ENCODE measurements at regions not wholly inside any gene's neighbourhood (a gene's known extent, or its start where the extent isn't known, plus 50 kb on each side); places are given as distances from the start of the nearest gene placed in this dataset.
"Not testable (repeated sequence)": the region's sequence is repeated elsewhere in the genome, so short reads cannot be mapped to it uniquely, and the experiment has no call there.

DNA sequence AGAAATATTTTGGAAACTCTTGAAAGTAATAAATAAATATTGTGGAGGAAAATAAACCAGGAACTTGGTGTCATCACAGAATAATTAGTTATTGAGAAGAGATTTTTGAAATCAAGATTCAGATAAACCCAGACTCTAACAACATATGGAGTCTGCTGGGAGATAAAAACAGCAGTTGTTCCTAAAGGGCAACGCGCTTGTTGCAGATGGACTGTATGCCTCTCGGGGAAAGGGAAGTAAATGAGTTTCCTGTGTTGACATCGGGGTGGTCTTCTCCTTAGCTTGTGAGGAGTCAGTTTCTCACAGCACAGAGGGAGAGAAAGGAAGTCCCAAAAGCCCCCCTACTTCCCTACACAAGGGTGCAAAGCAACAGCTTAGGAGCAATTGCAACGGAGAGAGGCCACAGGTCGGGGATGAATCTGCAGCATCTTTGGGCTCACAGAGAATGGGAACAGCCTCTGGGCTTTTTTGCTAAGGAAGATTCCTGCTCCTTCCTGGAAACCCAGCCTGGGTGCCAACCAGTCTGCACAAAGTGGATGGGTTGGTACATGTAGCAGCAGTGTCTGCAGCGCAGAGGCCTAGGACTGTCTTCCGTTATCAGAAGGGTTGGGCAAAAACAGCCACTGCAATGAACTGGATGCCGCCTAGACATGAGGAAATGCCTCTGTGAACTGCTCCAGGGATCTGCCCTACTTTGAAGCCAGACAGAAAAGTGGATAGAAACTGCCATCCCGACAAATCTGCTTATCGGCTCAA, 603.0 kb upstream of the NRSN1 start:
- DNase-seq (ENCODE audit: low spot score): no peak

DNA sequence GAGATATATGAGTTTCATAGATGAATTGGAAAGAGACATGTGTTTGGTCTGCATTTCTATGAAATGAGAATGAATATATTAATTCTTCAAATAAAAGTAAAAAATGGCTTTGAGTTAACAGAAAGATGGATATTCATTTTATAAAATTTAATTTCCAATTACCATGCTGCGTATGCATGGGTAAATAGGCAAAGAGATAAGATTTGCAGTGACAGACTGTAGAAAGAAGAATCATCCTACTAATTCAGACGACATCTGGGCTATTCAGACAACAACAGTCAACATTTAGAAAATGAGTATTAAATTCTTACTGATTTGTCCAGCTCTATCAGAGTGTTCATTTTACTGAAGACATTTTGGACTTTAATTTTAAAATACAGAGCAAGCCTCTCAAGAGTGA, 602.2 kb upstream of the NRSN1 start:
- DNase-seq (ENCODE audit: low spot score): no peak

GRCh38 chr6:23524548-23524947, 601.5 kb upstream of the NRSN1 start:
- DNase-seq (ENCODE audit: low spot score): no peak

DNA sequence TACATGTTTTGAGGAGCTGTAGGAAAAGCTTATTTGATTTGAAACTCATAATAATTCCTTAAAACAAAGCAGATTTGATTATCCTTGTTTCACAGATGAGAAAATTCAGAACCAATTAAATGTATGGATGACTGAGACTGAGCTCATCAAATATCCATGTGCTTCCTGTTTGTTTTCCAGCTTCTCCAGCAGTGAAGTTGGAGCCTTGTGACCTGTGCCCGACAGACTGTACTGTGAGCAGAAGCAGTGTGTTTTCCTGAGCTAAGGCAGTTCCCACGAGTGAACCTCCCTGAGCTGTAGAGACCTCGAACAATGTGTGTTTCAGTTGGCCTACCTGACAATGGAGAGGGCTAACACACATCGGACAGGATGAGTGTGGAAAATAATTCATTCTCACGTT, 599.5 kb upstream of the NRSN1 start:
- DNase-seq (ENCODE audit: low spot score): no peak

DNA sequence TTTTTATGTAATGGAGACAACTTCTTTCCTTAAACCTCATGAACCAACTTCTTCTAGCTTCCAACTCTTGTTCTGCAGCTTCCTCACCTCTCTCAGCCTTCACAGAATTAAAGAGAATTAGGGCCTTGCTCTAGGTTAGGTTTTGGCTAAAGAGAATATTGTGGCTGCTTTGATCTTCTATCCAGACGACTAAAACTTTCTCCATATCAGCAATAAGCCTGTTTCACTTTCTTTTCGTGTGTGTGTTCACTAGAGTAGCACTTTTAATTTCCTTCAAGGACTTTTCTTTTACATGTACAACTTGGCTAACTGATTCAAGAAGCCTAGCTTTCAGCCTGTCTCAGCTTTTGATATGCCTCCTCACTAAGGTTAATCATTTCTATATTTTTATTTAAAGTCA, 596.1 kb upstream of the NRSN1 start:
- DNase-seq (ENCODE audit: low spot score): no peak

- no peak for DNase-seq (ENCODE audit: low spot score)
These were observed 594.3 kb upstream of the NRSN1 start for GRCh38 chr6:23531666-23532065.

DNA sequence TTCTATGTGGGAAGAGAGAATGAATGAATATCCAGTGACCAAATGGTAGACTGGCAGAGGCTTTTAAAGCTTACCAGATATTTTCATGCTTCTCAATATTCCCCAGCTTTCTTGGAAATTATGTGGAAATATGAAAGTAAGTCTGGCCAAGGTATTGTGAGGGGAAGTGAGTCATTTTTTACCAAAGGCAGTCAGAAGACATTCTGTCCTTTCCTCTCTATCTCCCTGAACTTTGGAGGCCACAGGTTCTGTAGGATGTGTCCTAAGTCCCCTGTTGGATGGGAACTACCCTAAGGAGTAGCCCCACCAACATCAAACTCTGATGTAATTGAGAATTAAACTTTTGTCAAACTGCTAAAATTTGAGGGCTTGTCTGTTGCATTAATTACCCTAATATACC, 593.8 kb upstream of the NRSN1 start:
- DNase-seq (ENCODE audit: low spot score): no peak

- DNase-seq (ENCODE audit: low spot score): no peak
These were observed 592.7 kb upstream of the NRSN1 start for GRCh38 chr6:23533311-23533710.

- DNase-seq (ENCODE audit: low spot score): no peak
These were observed 592.1 kb upstream of the NRSN1 start for GRCh38 chr6:23533944-23534343.

DNA sequence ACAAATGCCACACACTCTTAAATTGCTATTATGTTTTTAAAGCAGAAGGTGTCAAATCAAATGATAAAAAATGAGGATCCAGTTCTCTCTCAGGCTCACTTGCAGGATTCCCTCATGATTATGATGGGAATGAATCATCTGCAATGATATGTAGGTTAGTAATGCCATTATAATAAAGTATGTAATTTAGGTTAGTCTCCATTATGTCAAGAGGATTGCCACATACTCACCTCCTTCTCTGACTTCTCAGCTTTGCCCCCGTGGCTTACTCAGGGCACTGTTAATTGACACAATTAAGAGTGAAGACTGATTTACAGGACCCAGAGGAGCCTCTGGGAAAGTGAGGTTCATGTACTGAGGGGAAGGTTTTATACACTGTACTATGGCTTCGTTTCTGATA, 591.7 kb upstream of the NRSN1 start:
- no peak for DNase-seq (ENCODE audit: low spot score)

- no peak for DNase-seq (ENCODE audit: low spot score)
These were observed 590.9 kb upstream of the NRSN1 start for GRCh38 chr6:23535101-23535500.

DNA sequence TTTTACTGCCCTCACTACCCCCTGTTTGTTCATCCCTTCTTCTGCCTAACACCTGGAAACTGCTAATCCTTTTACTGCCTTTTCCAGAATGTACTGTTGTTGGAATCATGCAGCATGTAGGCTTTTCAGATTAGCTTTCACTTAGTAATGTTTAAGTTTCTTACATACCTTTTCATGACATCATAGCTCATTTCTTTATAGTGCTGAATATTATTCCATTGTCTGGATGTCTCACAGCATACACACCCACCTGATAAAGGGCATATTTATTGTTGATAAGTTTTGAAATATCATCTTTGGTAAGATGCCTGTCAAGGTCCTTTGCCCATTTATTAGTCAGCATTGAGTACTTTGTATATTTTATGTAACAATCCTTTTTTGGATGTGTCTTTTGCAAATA, 588.2 kb upstream of the NRSN1 start:
- DNase-seq (ENCODE audit: low spot score): no peak

DNA sequence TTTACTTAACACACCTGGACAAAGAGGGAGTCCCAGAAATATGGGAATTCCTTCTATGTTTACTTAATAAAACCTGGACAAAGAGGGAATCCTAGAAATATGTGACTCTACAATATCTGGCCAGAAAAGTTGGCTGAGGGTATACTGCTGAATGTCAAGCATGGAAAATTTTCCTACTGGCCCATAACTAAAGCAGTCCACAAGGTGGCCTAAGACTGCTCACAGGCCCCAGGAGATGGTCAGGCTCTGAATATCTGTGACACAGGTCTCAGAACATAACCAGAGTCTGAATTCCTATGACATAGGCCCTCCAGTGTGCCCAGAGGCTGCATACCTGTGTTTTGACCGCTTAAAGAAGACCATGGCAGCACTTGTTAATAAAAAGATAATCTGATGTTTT, 578.2 kb upstream of the NRSN1 start:
- DNase-seq (ENCODE audit: low spot score): peak; percentile 34

DNA sequence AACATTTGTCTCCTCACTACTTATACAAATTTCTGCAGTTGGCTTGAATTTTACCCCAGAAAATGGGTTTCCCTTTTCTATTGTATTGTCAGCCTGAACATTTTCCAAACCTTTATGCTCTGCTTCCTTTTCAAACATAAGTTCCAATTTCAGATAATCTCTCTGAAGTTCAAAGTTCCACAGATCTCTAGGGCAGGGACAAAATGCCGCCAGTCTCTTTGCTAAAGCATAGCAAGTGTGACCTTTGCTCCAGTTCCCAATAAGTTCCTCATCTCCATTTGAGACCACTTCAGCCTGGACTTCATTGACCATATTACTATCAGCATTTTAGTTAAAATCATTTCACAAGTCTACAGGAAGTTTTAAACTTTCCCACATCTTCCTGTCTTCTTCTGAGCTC, 571.1 kb upstream of the NRSN1 start:
- DNase-seq (ENCODE audit: low spot score): not testable (repeated sequence)

DNA sequence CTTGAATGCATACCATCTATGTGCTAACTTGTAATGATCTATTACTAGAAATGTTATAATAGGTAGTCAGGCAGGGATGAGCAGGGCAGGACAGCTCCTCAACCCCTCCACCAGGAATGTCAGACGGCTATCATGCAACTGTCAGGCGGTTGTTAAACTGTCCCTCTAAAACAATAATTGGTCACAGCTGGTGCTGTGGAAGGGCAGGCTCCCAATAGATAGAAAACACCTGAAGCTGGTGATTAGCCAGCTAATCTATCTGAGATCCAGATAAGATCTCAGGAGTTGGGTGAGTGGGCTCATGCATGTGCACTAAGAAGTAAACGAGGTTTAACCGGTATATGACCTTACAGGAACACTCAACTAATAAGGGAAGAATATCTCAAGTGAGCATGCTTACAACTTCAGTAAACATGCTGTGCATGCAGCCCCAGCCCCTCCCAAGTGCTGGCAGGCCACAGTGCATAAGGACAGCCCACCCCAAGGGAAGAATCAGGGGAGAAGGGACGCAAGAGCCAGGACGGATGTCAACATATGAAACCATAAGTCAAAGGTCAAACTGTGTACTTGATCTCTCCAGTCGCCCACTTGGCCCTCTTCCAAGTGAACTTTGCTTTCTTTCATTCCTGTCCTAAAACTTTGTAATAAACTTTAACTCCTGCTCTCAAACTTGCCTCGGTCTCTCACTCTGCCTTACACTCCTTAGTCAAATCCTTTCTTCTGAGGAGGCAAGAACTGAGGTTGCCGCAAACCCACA, 566.2 kb upstream of the NRSN1 start:
- no peak for DNase-seq (ENCODE audit: low spot score)

DNA sequence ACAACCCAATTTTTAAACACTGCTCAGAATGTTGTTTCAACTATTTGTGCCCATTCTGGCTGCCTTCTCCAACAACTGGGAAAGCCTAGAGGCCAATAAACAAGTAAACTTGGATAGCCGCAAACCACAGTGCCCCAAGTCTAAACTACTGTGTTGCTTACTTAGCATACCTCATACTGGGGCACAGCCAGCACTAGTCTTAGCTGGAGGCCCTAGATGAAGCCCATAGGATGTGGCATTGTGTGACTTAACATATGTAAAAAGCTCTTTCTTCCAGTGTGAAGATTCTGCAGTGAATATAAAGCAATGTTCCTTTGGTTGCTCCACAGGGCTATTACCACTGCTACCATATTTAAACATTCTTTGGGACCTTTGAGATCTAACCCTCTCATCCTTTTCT, 564.3 kb upstream of the NRSN1 start:
- DNase-seq (ENCODE audit: low spot score): no peak

DNA sequence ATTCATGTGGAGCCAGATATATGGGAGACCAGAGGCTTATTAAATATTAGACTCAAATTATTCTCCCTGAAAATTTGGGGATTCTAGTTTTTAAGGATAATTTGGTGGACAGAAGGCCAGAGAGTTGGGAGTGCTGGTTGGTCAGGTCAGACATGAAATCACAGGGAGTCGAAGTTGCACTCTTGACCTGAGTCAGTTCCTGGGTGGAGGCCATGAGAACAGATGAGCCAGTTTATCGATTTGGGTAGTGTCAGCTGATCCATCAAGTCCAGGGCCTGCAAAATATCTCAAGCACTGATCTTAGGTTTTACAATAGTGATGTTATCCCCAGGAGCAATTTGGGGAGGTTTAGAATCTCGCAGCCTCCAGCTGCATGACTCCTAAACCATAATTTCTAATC, 563.5 kb upstream of the NRSN1 start:
- no peak for DNase-seq (ENCODE audit: low spot score)

DNA sequence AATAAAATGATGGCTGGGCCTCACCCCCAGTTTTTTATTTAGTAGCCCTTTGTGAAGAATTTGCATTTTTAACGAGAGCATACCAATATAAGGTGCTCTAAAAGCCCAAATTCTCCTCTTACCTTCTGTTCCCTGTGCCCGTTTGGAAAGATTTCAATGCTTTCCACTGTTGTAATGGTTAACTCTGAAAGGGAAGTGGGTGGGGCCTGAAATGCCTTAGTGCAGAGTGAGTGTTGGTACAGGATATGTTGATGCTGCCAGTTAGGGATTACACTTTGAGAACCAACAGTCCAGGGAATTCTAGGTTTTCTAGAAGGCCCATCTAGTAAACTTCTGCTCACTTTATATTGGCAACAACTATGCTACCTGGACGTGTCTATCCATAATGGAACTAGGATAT, 562.7 kb upstream of the NRSN1 start:
- DNase-seq (ENCODE audit: low spot score): no peak

- DNase-seq (ENCODE audit: low spot score): no peak
These were observed 559.6 kb upstream of the NRSN1 start for GRCh38 chr6:23566418-23566817.

DNA sequence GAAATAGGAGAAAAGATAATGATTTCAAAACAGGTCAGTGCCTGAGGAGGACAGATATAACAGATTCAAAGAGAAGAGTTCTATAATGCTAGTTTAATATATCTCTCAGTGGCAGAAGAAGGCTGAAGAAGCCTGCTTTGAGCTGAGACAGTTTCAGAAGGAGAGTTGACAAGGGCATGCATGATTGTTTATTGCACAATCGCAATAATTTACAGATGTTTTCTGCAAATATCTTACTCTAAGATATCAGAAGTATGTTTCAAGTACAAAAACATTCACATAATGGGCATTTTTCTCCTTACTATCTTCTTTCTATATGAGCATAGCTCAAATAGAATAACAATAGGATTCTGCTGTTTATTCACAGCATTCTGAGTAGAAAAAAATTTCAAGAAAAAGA, 557.7 kb upstream of the NRSN1 start:
- no peak for DNase-seq (ENCODE audit: low spot score)

- peak; percentile 15 for DNase-seq (ENCODE audit: low spot score)
These were observed 541.8 kb upstream of the NRSN1 start for GRCh38 chr6:23584134-23584763.

GRCh38 chr6:23587582-23587981, 538.4 kb upstream of the NRSN1 start:
- no peak for DNase-seq (ENCODE audit: low spot score)

DNA sequence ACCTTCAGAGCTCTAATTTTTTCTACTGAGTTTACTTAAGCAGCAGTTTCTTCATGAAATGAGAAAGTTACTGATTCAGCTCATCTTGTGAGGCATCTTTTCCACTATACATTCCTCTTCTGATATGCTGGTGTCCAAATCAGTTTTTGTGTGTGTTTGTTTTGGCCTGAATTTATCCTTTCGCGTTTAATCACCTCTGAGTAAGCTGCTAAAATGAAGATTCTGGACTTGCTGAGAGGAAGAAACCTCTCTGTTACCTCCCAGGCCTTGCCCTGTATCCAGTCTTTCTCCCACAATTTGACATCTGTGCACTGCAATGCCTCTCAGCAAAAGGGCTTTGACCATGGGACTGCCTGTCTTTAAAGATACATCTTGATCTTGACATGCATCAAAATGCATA, 536.2 kb upstream of the NRSN1 start:
- DNase-seq (ENCODE audit: low spot score): no peak
